ENCODE measurements at regions not wholly inside any gene's neighbourhood (a gene's known extent, or its start where the extent isn't known, plus 50 kb on each side); places are given as distances from the start of the nearest gene placed in this dataset.

GRCh38 chr5:147095740-147096139, 139.1 kb upstream of the STK32A start:
- H3K79me2 ChIP-seq (ENCODE audit: insufficient read depth), result no peaks in the 10 kb centered on the region
- TF ChIP-seq REST (IDR thresholded peaks at IDR 0.05; ENCODE audit: low read depth, low read length) (no peak), GATA2 (CRISPR knock-in tag; IDR thresholded peaks at IDR 0.05) (no peak), RXRA (IDR thresholded peaks at IDR 0.05; ENCODE audit: borderline replicate concordance, low read depth) (no peak)
- no peaks in the 10 kb centered on the region for H4K20me1 ChIP-seq (ENCODE audit: insufficient read depth)
- H3K4me2 ChIP-seq, result no peak overlapping the region
- H3K9me3 ChIP-seq, result no peaks in the 10 kb centered on the region
- H3F3A ChIP-seq (replicated peaks; ENCODE audit: insufficient read depth), result no peaks in the 10 kb centered on the region
- ChIA-PET POLR2A (no interaction called here), CTCF (no interaction called here)
- H2AFZ ChIP-seq (ENCODE audit: low read depth), result no peak overlapping the region
- no peaks in the 10 kb centered on the region for H3K9me2 ChIP-seq
- no peak overlapping the region for H3K4me3 ChIP-seq (ENCODE audit: low read depth in 2 of 2, low read length in 1 of 2)
- H3K9ac ChIP-seq, result no peak overlapping the region
- no peaks in the 10 kb centered on the region for H3K27me3 ChIP-seq (ENCODE audit: insufficient read depth)
- peaks cover 0 to 16% of the 10 kb centered on the region in 2 experiments; a peak in 2 of 4 replicates for H3K4me1 ChIP-seq (ENCODE audit: control insufficient read depth in 1 of 2, insufficient read depth in 2 of 2, low read depth in 1 of 2, low read length in 1 of 2)
- H3K27ac ChIP-seq (ENCODE audit: low read depth in 2 of 2, low read length in 1 of 2), result no peak overlapping the region
- no peaks in the 10 kb centered on the region for H3K36me3 ChIP-seq (replicated peaks in 1 of 2; ENCODE audit: control insufficient read depth in 1 of 2, insufficient read depth in 2 of 2, low read length in 1 of 2)
- 66% methylated on average over 2 of the region's 2 CpGs for WGBS (ENCODE audit: low lambda C conversion rate)
- DNase-seq, result no peak

DNA sequence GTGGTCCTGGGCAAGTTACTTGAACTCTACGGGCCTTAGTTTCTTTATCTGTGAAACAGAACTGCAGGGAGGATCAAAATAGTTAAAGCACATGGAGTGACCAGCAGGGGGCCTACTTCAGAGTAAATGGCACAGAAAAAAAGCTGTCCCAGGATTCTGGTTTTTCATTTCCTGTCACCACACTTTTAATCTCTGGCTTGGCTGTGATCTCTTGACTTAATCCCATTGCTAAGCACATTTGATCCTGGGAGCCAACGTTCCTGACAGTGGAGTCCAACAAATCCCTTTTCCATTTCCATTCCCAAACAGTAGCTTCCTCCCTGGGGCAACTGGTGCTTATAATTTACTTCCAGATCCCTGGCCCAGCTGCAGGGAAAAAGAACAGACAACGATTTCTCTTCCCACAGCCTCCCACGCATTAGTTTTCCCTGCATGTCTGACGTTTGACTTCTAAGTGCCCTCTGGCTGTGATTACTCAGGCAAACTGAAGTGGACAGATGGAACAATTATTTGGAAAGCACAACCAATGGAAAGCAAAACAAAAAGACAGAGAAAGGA, 136.5 kb upstream of the STK32A start:
- ChIA-PET POLR2A (interaction anchor here (0.7 kb wide), 1 partner anchor 90 kb away, joined by 3 read pairs; no protein-coding TSS in a partner anchor), CTCF (interaction anchor here (0.6 to 5.1 kb wide), 29 partner anchors 8 to 567 kb away, joined by 3 to 49 read pairs (median 4); no protein-coding TSS in a partner anchor)
- WGBS (ENCODE audit: low lambda C conversion rate), result 16% methylated on average over 5 of the region's 5 CpGs
- Histone ChIP-seq H3F3A (replicated peaks; ENCODE audit: insufficient read depth) (no peaks in the 10 kb centered on the region), H3K27me3 (ENCODE audit: insufficient read depth) (no peaks in the 10 kb centered on the region), H3K9me2 (no peaks in the 10 kb centered on the region), H3K79me2 (ENCODE audit: insufficient read depth) (no peaks in the 10 kb centered on the region), H3K36me3 (replicated peaks in 1 of 2; ENCODE audit: control insufficient read depth in 1 of 2, insufficient read depth in 2 of 2, low read length in 1 of 2) (no peaks in the 10 kb centered on the region), H3K9me3 (no peaks in the 10 kb centered on the region), H3K9ac (no peak overlapping the region), H3K27ac (ENCODE audit: low read depth in 2 of 2, low read length in 1 of 2) (peak overlapping the region; percentile 66 to 95; a peak in 3 of 4 replicates), H3K4me2 (peak overlapping the region; percentile 41), H3K4me3 (ENCODE audit: low read depth in 2 of 2, low read length in 1 of 2) (peak overlapping the region; percentile 3 to 16; a peak in 1 of 4 replicates), H2AFZ (ENCODE audit: low read depth) (peak overlapping the region; percentile 60), H3K4me1 (ENCODE audit: control insufficient read depth in 1 of 2, insufficient read depth in 2 of 2, low read depth in 1 of 2, low read length in 1 of 2) (peaks cover 0 to 18% of the 10 kb centered on the region in 2 experiments; a peak in 2 of 4 replicates), H4K20me1 (ENCODE audit: insufficient read depth) (no peaks in the 10 kb centered on the region)
- peak; percentile 53 for DNase-seq
- TF ChIP-seq MXI1 (IDR thresholded peaks at IDR 0.05; ENCODE audit: low read depth, low read length) (peak; percentile 59; the same call in 1 of the 2 replicates), YY1 (IDR thresholded peaks at IDR 0.05; ENCODE audit: low read depth) (no peak), EP300 (IDR thresholded peaks at IDR 0.05; ENCODE audit: borderline replicate concordance in 1 of 2, low read depth in 1 of 2, low read length in 1 of 2) (peak; percentile 37 to 93; a peak in 3 of 4 replicates), POLR2AphosphoS5 (IDR thresholded peaks at IDR 0.05; ENCODE audit: low read depth, low read length) (peak; percentile 35; the same call in 1 of the 2 replicates), ZBTB33 (IDR thresholded peaks at IDR 0.05; ENCODE audit: borderline replicate concordance, low read depth) (no peak), RXRA (IDR thresholded peaks at IDR 0.05; ENCODE audit: borderline replicate concordance, low read depth) (peak; percentile 29; the same call in 1 of the 2 replicates), NRF1 (IDR thresholded peaks at IDR 0.05; ENCODE audit: low read depth, low read length) (no peak), GATA2 (CRISPR knock-in tag; IDR thresholded peaks at IDR 0.05) (peak; percentile 65), JUND (IDR thresholded peaks at IDR 0.05) (0 out of 2 replicates have a peak, but pooled peaks have one; percentile 10), MEF2A (IDR thresholded peaks at IDR 0.05; ENCODE audit: borderline replicate concordance, low read depth) (no peak), EZH2phosphoT487 (IDR thresholded peaks at IDR 0.05; ENCODE audit: borderline replicate concordance, low read depth) (no peak), TCF12 (IDR thresholded peaks at IDR 0.05) (peak; percentile 88), REST (IDR thresholded peaks at IDR 0.05; ENCODE audit: low read depth, low read length) (0 out of 2 replicates have a peak, but pooled peaks have one; percentile 12), FOXJ3 (CRISPR knock-in tag; IDR thresholded peaks at IDR 0.05) (peak; percentile 87)
- TF ChIP-seq, protein P1, sequence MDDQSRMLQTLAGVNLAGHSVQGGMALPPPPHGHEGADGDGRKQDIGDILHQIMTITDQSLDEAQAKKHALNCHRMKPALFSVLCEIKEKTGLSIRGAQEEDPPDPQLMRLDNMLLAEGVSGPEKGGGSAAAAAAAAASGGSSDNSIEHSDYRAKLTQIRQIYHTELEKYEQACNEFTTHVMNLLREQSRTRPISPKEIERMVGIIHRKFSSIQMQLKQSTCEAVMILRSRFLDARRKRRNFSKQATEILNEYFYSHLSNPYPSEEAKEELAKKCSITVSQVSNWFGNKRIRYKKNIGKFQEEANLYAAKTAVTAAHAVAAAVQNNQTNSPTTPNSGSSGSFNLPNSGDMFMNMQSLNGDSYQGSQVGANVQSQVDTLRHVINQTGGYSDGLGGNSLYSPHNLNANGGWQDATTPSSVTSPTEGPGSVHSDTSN (IDR thresholded peaks at IDR 0.05), result peak; percentile 72
